MM.1S (cell line): ENCODE measurements at regions not wholly inside any gene's neighbourhood (a gene's known extent, or its start where the extent isn't known, plus 50 kb on each side); places are given as distances from the start of the nearest gene placed in this dataset.

ENCODE experiments used
- DNase-seq: peaks from one replicate; pipeline ENCODE4 v3.0.0-alpha.2; 2015
- H2AFZ ChIP-seq: fragments of 300-600 bp; sonication (generic); 2 replicates; pipeline ENCODE4 v1.6.0; 2016; ENCODE audit warnings: antibody characterized with exemption, low read length
- H3F3A ChIP-seq: fragments of 300-600 bp; sonication (generic); 2 replicates; pipeline ENCODE4 v1.6.1; 2016; ENCODE audit warnings: mild to moderate bottlenecking, antibody characterized with exemption, low read length, moderate library complexity, mixed read lengths; ENCODE audit not compliant: insufficient read depth
- H3K27ac ChIP-seq: fragments of 300-600 bp; sonication (generic); 2 replicates; pipeline ENCODE4 v1.5.1; 2016; ENCODE audit warnings: mild to moderate bottlenecking, low read length
- H3K27me3 ChIP-seq: fragments of 300-600 bp; sonication (generic); replicated peaks from 2 replicates; pipeline ENCODE4 v1.6.0; 2016; ENCODE audit warnings: low read length; ENCODE audit not compliant: insufficient read depth
- H3K36me3 ChIP-seq: fragments of 300-600 bp; sonication (generic); replicated peaks from 2 replicates; pipeline ENCODE4 v1.6.1; 2016; ENCODE audit warnings: mild to moderate bottlenecking, low read length, mixed read lengths; ENCODE audit not compliant: insufficient read depth
- H3K4me1 ChIP-seq: fragments of 300-600 bp; sonication (generic); 2 replicates; pipeline ENCODE4 v1.6.1; 2016; ENCODE audit warnings: low read length, mixed read lengths
- H3K4me2 ChIP-seq: fragments of 300-600 bp; sonication (generic); 2 replicates; pipeline ENCODE4 v1.6.0; 2016; ENCODE audit warnings: low read depth, low read length
- H3K4me3 ChIP-seq: fragments of 300-600 bp; sonication (generic); 2 replicates; pipeline ENCODE4 v1.5.1; 2016; ENCODE audit warnings: low read length, mixed read lengths
- H3K79me2 ChIP-seq: fragments of 300-600 bp; sonication (generic); 2 replicates; pipeline ENCODE4 v1.6.1; 2016; ENCODE audit warnings: mixed run types, low read length, mixed read lengths
- H3K9ac ChIP-seq: fragments of 300-600 bp; sonication (generic); 2 replicates; pipeline ENCODE4 v1.6.1; 2016; ENCODE audit warnings: low read length, mixed read lengths
- H3K9me2 ChIP-seq: fragments of 300-600 bp; sonication (generic); replicated peaks from 2 replicates; pipeline ENCODE4 v1.6.1; 2016; ENCODE audit warnings: mild to moderate bottlenecking, low read length, mixed read lengths; ENCODE audit not compliant: insufficient read depth
- H3K9me3 ChIP-seq: fragments of 300-600 bp; sonication (generic); replicated peaks from 2 replicates; pipeline ENCODE4 v1.6.1; 2016; ENCODE audit warnings: mild to moderate bottlenecking, low read length, mixed read lengths; ENCODE audit not compliant: insufficient read depth
- H4K20me1 ChIP-seq: fragments of 300-600 bp; sonication (generic); 2 replicates; pipeline ENCODE4 v1.6.1; 2016; ENCODE audit warnings: mild to moderate bottlenecking, low read length, moderate library complexity, mixed read lengths; ENCODE audit not compliant: insufficient read depth
- CTCF ChIP-seq: fragments of 300-600 bp; sonication (generic); IDR thresholded peaks from 2 replicates; pipeline ENCODE4 v1.5.1; 2016; ENCODE audit warnings: antibody characterized with exemption, low read length, mixed read lengths
- EZH2 ChIP-seq: fragments of 300-600 bp; sonication (generic); optimal IDR thresholded peaks from 2 replicates; pipeline ENCODE3; 2017; ENCODE audit warnings: low read depth, mild to moderate bottlenecking, antibody characterized with exemption, low read length, mixed read lengths
- EZH2phosphoT487 ChIP-seq: fragments of 300-600 bp; sonication (generic); IDR thresholded peaks from 2 replicates; pipeline ENCODE4 v1.6.1; 2018; ENCODE audit warnings: antibody characterized with exemption, low read length

DNA sequence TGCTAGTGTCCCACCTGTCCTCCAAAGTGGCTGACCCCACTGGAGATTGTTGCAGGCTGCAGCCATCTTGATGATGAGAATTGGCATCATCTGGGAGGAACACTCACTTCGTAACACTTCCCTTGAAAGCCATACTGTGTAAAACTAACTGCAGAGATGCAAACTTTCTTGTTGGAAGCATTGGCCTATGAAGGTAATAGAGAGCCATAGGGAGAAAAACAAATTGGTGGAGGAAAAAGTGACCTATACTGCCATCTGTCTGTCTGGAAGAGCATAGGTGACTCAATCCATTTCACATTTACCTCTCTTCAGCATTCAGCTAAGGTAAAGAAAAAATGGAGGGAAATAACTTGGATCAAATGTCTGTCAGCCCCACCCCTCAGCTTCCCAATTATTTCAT, 473.4 kb downstream of the NTRK2 start:
- H2AFZ ChIP-seq = no peak overlapping the region
- H3F3A ChIP-seq = no peaks in the 10 kb centered on the region
- H4K20me1 ChIP-seq = no peaks in the 10 kb centered on the region
- TF ChIP-seq CTCF (peak; percentile 69), EZH2 (no peak)
- no peaks in the 10 kb centered on the region for H3K79me2 ChIP-seq
- H3K9me2 ChIP-seq = no peaks in the 10 kb centered on the region
- peak; percentile 55 for DNase-seq
- no peaks in the 10 kb centered on the region for H3K9me3 ChIP-seq
- no peaks in the 10 kb centered on the region for H3K4me1 ChIP-seq
- no peaks in the 10 kb centered on the region for H3K36me3 ChIP-seq
- no peak overlapping the region for H3K27ac ChIP-seq
- no peak overlapping the region for H3K4me2 ChIP-seq
- H3K9ac ChIP-seq = no peak overlapping the region
- no peak overlapping the region for H3K4me3 ChIP-seq
- no peaks in the 10 kb centered on the region for H3K27me3 ChIP-seq

GRCh38 chr9:85142496-85142911, 473.0 kb downstream of the NTRK2 start:
- Histone ChIP-seq H3K4me3 (no peak overlapping the region), H2AFZ (no peak overlapping the region), H3K9me2 (no peaks in the 10 kb centered on the region), H3F3A (no peaks in the 10 kb centered on the region), H3K79me2 (no peaks in the 10 kb centered on the region), H3K27me3 (no peaks in the 10 kb centered on the region), H3K36me3 (no peaks in the 10 kb centered on the region), H3K9me3 (no peaks in the 10 kb centered on the region), H3K27ac (no peak overlapping the region), H4K20me1 (no peaks in the 10 kb centered on the region), H3K9ac (no peak overlapping the region), H3K4me2 (no peak overlapping the region), H3K4me1 (no peaks in the 10 kb centered on the region)
- TF ChIP-seq EZH2 (no peak), CTCF (no peak), EZH2phosphoT487 (no peak)
- no peak for DNase-seq

GRCh38 chr9:85137696-85138095, 468.2 kb downstream of the NTRK2 start:
- no peak overlapping the region for H3K27ac ChIP-seq
- no peaks in the 10 kb centered on the region for H3K9me2 ChIP-seq
- no peaks in the 10 kb centered on the region for H3K9me3 ChIP-seq
- no peak overlapping the region for H3K9ac ChIP-seq
- no peaks in the 10 kb centered on the region for H3K36me3 ChIP-seq
- no peaks in the 10 kb centered on the region for H3F3A ChIP-seq
- H2AFZ ChIP-seq = no peak overlapping the region
- no peak for DNase-seq
- no peaks in the 10 kb centered on the region for H3K79me2 ChIP-seq
- H3K4me2 ChIP-seq = no peak overlapping the region
- TF ChIP-seq EZH2 = no peak
- peaks cover 7% of the 10 kb centered on the region; the same call in 1 of the 2 replicates for H3K4me1 ChIP-seq
- H3K27me3 ChIP-seq = no peaks in the 10 kb centered on the region
- H4K20me1 ChIP-seq = no peaks in the 10 kb centered on the region
- no peak overlapping the region for H3K4me3 ChIP-seq

- Histone ChIP-seq H3K9me2 (no peaks in the 10 kb centered on the region), H3K79me2 (no peaks in the 10 kb centered on the region), H3K9ac (no peak overlapping the region), H3K9me3 (no peaks in the 10 kb centered on the region), H3F3A (no peaks in the 10 kb centered on the region), H3K4me2 (peak overlapping the region; percentile 29; the same call in 1 of the 2 replicates), H3K27me3 (no peaks in the 10 kb centered on the region), H2AFZ (no peak overlapping the region), H3K4me3 (no peak overlapping the region), H3K36me3 (no peaks in the 10 kb centered on the region), H4K20me1 (no peaks in the 10 kb centered on the region), H3K4me1 (peaks cover 7% of the 10 kb centered on the region; the same call in 1 of the 2 replicates), H3K27ac (no peak overlapping the region)
- DNase-seq = no peak
- no peak for TF ChIP-seq EZH2phosphoT487
- TF ChIP-seq EZH2 = no peak
- TF ChIP-seq CTCF = no peak
These were observed 467.5 kb downstream of the NTRK2 start for GRCh38 chr9:85136987-85137386.
